Tibial nerve (tissue), 4 donors: ENCODE measurements at regions not wholly inside any gene's neighbourhood (a gene's known extent, or its start where the extent isn't known, plus 50 kb on each side); places are given as distances from the start of the nearest gene placed in this dataset.

Experiments used
- CTCF ChIP-seq, 5 experiments: fragments of 200-600 bp in 3 of 5; fragments of 450-650 bp in 2 of 5; sonication (generic) in 3 of 5; IDR thresholded peaks; one replicate each; pipeline ENCODE4 v1.5.1; 2016 to 2019; ENCODE audit warnings: antibody characterized with exemption in 5 of 5, mild to moderate bottlenecking in 3 of 5, moderate library complexity in 2 of 5
- EP300 ChIP-seq, 2 donors: sonication (generic); formaldehyde crosslinking; IDR thresholded peaks; one replicate each; pipeline ENCODE4 v1.6.1; 2017; ENCODE audit warnings: antibody characterized with exemption in 2 of 2, mild to moderate bottlenecking in 1 of 2
- POLR2A ChIP-seq, 2 donors: fragments of 450-650 bp; IDR thresholded peaks; one replicate each; pipeline ENCODE4 v1.6.1; 2017; ENCODE audit warnings: antibody characterized with exemption in 2 of 2, mild to moderate bottlenecking in 2 of 2, moderate library complexity in 2 of 2

DNA sequence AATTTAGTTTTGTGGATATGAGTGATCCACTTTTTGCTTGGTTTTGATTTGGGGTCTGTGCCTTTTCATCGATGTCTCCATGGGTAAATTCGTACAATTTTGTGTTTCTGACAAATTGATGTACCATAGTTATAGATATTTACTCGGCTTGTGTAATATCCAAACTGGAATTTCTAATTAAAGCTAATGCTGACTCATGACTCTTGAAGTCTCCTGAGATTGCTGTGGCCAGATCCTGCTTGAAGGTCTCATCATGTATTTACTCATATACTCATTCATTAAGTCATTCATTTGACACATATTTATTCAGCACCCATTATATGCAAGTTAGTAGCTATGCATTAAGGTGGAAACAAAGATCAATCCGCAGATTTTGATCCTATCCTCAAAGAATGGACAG is 423.2 kb downstream of the RWDD3 start:
- TF ChIP-seq CTCF (IDR thresholded peaks at IDR 0.05): no peak
- no peak for TF ChIP-seq EP300 (IDR thresholded peaks at IDR 0.05)
- no peak for TF ChIP-seq POLR2A (IDR thresholded peaks at IDR 0.05)
